Superior temporal gyrus (tissue), 1 donor: ENCODE measurements at regions not wholly inside any gene's neighbourhood (a gene's known extent, or its start where the extent isn't known, plus 50 kb on each side); places are given as distances from the start of the nearest gene placed in this dataset.
"Not testable (repeated sequence)": the region's sequence is repeated elsewhere in the genome, so short reads cannot be mapped to it uniquely, and the experiment has no call there.

Experiments
- DNase-seq: peaks from one replicate; pipeline ENCODE4 v3.0.0-alpha.2; 2016; ENCODE audit errors: extremely low spot score

GRCh38 chr2:115904516-115904915 is 1462.1 kb downstream of the DPP10 start:
- DNase-seq, result no peak

GRCh38 chr2:115908731-115909130 is 1466.3 kb downstream of the DPP10 start:
- DNase-seq, result no peak

- DNase-seq, result no peak
These were observed 1467.8 kb downstream of the DPP10 start for GRCh38 chr2:115910270-115910669.

GRCh38 chr2:115913921-115914320 is 1471.5 kb downstream of the DPP10 start:
- DNase-seq, result no peak

GRCh38 chr2:115921541-115921940 is 1479.1 kb downstream of the DPP10 start:
- DNase-seq, result no peak

- peak; percentile 31 for DNase-seq
These were observed 1497.5 kb downstream of the DPP10 start for GRCh38 chr2:115939902-115940301.

GRCh38 chr2:115942800-115943199 is 1500.4 kb downstream of the DPP10 start:
- no peak for DNase-seq

- DNase-seq, result no peak
These were observed 1503.9 kb downstream of the DPP10 start for GRCh38 chr2:115946341-115946740.

GRCh38 chr2:115946891-115947290 is 1504.5 kb downstream of the DPP10 start:
- DNase-seq, result no peak

GRCh38 chr2:115976916-115977315 is 1534.5 kb downstream of the DPP10 start:
- DNase-seq, result no peak

- no peak for DNase-seq
These were observed 1556.6 kb downstream of the DPP10 start for GRCh38 chr2:115999039-115999438.

GRCh38 chr2:116023026-116023425 is 1580.6 kb downstream of the DPP10 start:
- no peak for DNase-seq

- not testable (repeated sequence) for DNase-seq
These were observed 1596.3 kb downstream of the DPP10 start for GRCh38 chr2:116038758-116039157.

GRCh38 chr2:116042530-116042929 is 1600.1 kb downstream of the DPP10 start:
- no peak for DNase-seq

- no peak for DNase-seq
These were observed 1615.1 kb downstream of the DPP10 start for GRCh38 chr2:116057538-116057937.

- DNase-seq, result no peak
These were observed 1618.6 kb downstream of the DPP10 start for GRCh38 chr2:116061023-116061422.

- no peak for DNase-seq
These were observed 1631.3 kb downstream of the DPP10 start for GRCh38 chr2:116073731-116074130.

- peak; percentile 35 for DNase-seq
These were observed 1631.7 kb downstream of the DPP10 start for GRCh38 chr2:116074161-116074560.

- DNase-seq, result no peak
These were observed 1645.8 kb downstream of the DPP10 start for GRCh38 chr2:116088236-116088635.

- no peak for DNase-seq
These were observed 1651.8 kb downstream of the DPP10 start for GRCh38 chr2:116094196-116094595.

- DNase-seq, result no peak
These were observed 1653.2 kb downstream of the DPP10 start for GRCh38 chr2:116095636-116096035.

GRCh38 chr2:116098049-116098448 is 1655.6 kb downstream of the DPP10 start:
- DNase-seq, result no peak

GRCh38 chr2:116109471-116109870 is 1667.0 kb downstream of the DPP10 start:
- no peak for DNase-seq

GRCh38 chr2:116117845-116118244 is 1675.4 kb downstream of the DPP10 start:
- no peak for DNase-seq

- DNase-seq, result no peak
These were observed 1681.7 kb upstream of the DDX18 start for GRCh38 chr2:116132833-116133232.
